GM23338 (cell line): ENCODE measurements at regions not wholly inside any gene's neighbourhood (a gene's known extent, or its start where the extent isn't known, plus 50 kb on each side); places are given as distances from the start of the nearest gene placed in this dataset.

Experiments used
- ATAC-seq: fragments of 200-7000 bp; cut with Tn5 transposase; 3 replicates; pipeline ENCODE4 v1.9.1; 2020
- DNase-seq: peaks from one replicate; pipeline ENCODE4 v3.0.0-alpha.2; 2015; ENCODE audit warnings: low spot score
- H2AFZ ChIP-seq: fragments of 200-600 bp; sonication (generic); 2 replicates; pipeline ENCODE4 v1.8.0; 2016; ENCODE audit warnings: antibody characterized with exemption, mild to moderate bottlenecking, moderate library complexity
- H3F3A ChIP-seq: fragments of 200-600 bp; sonication (generic); replicated peaks from 2 replicates; pipeline ENCODE4 v1.8.0; 2017; ENCODE audit warnings: antibody characterized with exemption, mixed run types, low read depth
- H3K27ac ChIP-seq: fragments of 200-600 bp; sonication (generic); 2 replicates; pipeline ENCODE4 v1.6.1; 2016; ENCODE audit warnings: low read depth
- H3K27me3 ChIP-seq: fragments of 200-600 bp; sonication (generic); 2 replicates; pipeline ENCODE4 v1.8.0; 2016; ENCODE audit warnings: mild to moderate bottlenecking, mixed run types, moderate library complexity; ENCODE audit not compliant: insufficient read depth
- H3K36me3 ChIP-seq: fragments of 200-600 bp; sonication (generic); 2 replicates; pipeline ENCODE4 v1.8.0; 2016; ENCODE audit warnings: mild to moderate bottlenecking; ENCODE audit not compliant: insufficient read depth
- H3K4me1 ChIP-seq: fragments of 200-600 bp; sonication (generic); 2 replicates; pipeline ENCODE4 v1.8.0; 2016; ENCODE audit warnings: mild to moderate bottlenecking, moderate library complexity; ENCODE audit not compliant: insufficient read depth
- H3K4me2 ChIP-seq: fragments of 200-600 bp; sonication (generic); 2 replicates; pipeline ENCODE4 v1.7.1; 2017; ENCODE audit warnings: mixed run types
- H3K4me3 ChIP-seq: fragments of 200-600 bp; sonication (generic); 2 replicates; pipeline ENCODE4 v1.6.1; 2016; ENCODE audit warnings: mixed run types
- H3K79me2 ChIP-seq: fragments of 200-600 bp; sonication (generic); replicated peaks from 2 replicates; pipeline ENCODE4 v1.8.0; 2017; ENCODE audit warnings: mild to moderate bottlenecking; ENCODE audit not compliant: insufficient read depth
- H3K9me2 ChIP-seq: fragments of 200-600 bp; sonication (generic); 2 replicates; pipeline ENCODE4 v1.8.0; 2017; ENCODE audit not compliant: insufficient read depth
- H4K20me1 ChIP-seq: fragments of 200-600 bp; sonication (generic); replicated peaks from 2 replicates; pipeline ENCODE4 v1.8.0; 2017; ENCODE audit warnings: mild to moderate bottlenecking; ENCODE audit not compliant: insufficient read depth
- H3K27ac Mint-ChIP-seq: 2 replicates; pipeline ENCODE4 v1.8.0; 2020; ENCODE audit warnings: inconsistent platforms, mild to moderate bottlenecking, moderate library complexity, mixed read lengths
- H3K27me3 Mint-ChIP-seq: 3 replicates; pipeline ENCODE4 v1.8.0; 2022; ENCODE audit warnings: low read depth, mild to moderate bottlenecking, moderate library complexity, mixed read lengths, inconsistent platforms; ENCODE audit not compliant: insufficient read depth, poor library complexity
- H3K36me3 Mint-ChIP-seq: 3 replicates; pipeline ENCODE4 v1.8.0; 2021; ENCODE audit warnings: low read depth, mild to moderate bottlenecking, inconsistent platforms, moderate library complexity, mixed read lengths
- H3K4me1 Mint-ChIP-seq: 3 replicates; pipeline ENCODE4 v1.8.0; 2020; ENCODE audit warnings: mild to moderate bottlenecking, inconsistent platforms, mixed read lengths
- H3K4me3 Mint-ChIP-seq: 3 replicates; pipeline ENCODE4 v1.8.0; 2021; ENCODE audit warnings: moderate library complexity, mild to moderate bottlenecking, inconsistent platforms, mixed read lengths
- H3K9me3 Mint-ChIP-seq: 3 replicates; pipeline ENCODE4 v1.8.0; 2020; ENCODE audit warnings: moderate library complexity, mild to moderate bottlenecking, inconsistent platforms, mixed read lengths
- CREB1 ChIP-seq: fragments of 250-450 bp; sonication (Bioruptor Pico); IDR thresholded peaks from 2 replicates; pipeline ENCODE4 v1.5.0; 2020; ENCODE audit warnings: low read depth, mild to moderate bottlenecking, moderate library complexity
- CTCF ChIP-seq, 2 experiments: fragments of 200-600 bp in 1 of 2; sonication (generic) in 1 of 2; conservative IDR thresholded peaks; 2 replicates each; pipeline versions ENCODE4 v1.5.1 to v1.6.1; 2016 to 2017; ENCODE audit warnings: antibody characterized with exemption in 2 of 2, low read depth in 2 of 2, mild to moderate bottlenecking in 2 of 2, moderate library complexity in 1 of 2
- ETS1 ChIP-seq: IDR thresholded peaks from 2 replicates; pipeline ENCODE4 v1.6.1; 2016; ENCODE audit warnings: antibody characterized with exemption
- EZH2 ChIP-seq: fragments of 200-600 bp; sonication (generic); IDR thresholded peaks from one replicate; pipeline ENCODE4 v1.8.0; 2017; ENCODE audit warnings: antibody characterized with exemption, mild to moderate bottlenecking, low read depth; ENCODE audit not compliant: unreplicated experiment
- EZH2phosphoT487 ChIP-seq: fragments of 200-600 bp; sonication (generic); IDR thresholded peaks from one replicate; pipeline ENCODE4 v1.8.1; 2018; ENCODE audit warnings: antibody characterized with exemption; ENCODE audit not compliant: unreplicated experiment
- NANOG ChIP-seq: IDR thresholded peaks from 2 replicates; pipeline ENCODE4 v1.6.1; 2016; ENCODE audit warnings: antibody characterized with exemption, borderline replicate concordance
- POLR2AphosphoS5 ChIP-seq: IDR thresholded peaks from 2 replicates; pipeline ENCODE4 v1.6.1; 2016; ENCODE audit warnings: antibody characterized with exemption, low read depth
- ZNF114 ChIP-seq: fragments of 250-450 bp; sonication (Bioruptor Pico); IDR thresholded peaks from 2 replicates; pipeline ENCODE4 v1.5.0; 2020; ENCODE audit warnings: mild to moderate bottlenecking, moderate library complexity
- ZNF331 ChIP-seq: fragments of 250-450 bp; sonication (Bioruptor Pico); IDR thresholded peaks from 2 replicates; pipeline ENCODE4 v1.5.0; 2020; ENCODE audit warnings: low read depth, mild to moderate bottlenecking, moderate library complexity

GRCh38 chr17:73788111-73788510 is 143.9 kb upstream of the SDK2 start (continued):
- TF ChIP-seq CTCF (conservative IDR thresholded peaks at IDR 0.05; ENCODE audit: low read depth in 2 of 2): no peak
- no peak for TF ChIP-seq ETS1
- TF ChIP-seq EZH2phosphoT487: no peak
- no peak for TF ChIP-seq NANOG

DNA sequence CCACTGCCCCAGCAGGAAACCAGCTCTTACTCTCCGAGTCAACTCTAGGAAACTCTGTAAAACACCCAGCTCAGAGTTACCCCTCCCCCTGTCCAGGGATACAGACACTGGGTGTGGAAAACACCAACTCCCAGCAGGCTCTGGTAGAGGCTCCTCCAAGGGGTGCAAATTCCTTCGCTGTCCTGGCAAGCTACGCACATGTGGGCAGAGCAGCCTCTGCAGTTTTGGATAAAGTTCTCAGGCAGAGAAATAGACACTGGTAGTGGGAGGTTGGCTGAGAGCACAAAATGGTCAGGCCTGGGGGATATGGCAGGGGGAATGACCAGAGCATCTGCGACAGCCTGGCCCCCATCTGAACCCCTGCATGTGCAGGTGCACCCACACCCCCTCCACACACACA is 146.9 kb upstream of the SDK2 start:
- Mint-ChIP-seq H3K9me3 (peaks cover 2% of the 10 kb centered on the region; the same call in 1 of the 3 replicates), H3K4me3 (no peak overlapping the region), H3K27ac (no peak overlapping the region), H3K36me3 (no peaks in the 10 kb centered on the region), H3K27me3 (peaks cover 1% of the 10 kb centered on the region), H3K4me1 (peaks cover 27% of the 10 kb centered on the region)
- Histone ChIP-seq H3F3A (no peaks in the 10 kb centered on the region), H3K9me2 (peaks cover 8% of the 10 kb centered on the region; the same call in 1 of the 2 replicates), H3K36me3 (no peaks in the 10 kb centered on the region), H3K27me3 (no peaks in the 10 kb centered on the region), H3K4me1 (peaks cover 23% of the 10 kb centered on the region), H4K20me1 (no peaks in the 10 kb centered on the region), H3K27ac (no peak overlapping the region), H3K79me2 (no peaks in the 10 kb centered on the region), H3K4me3 (no peak overlapping the region), H3K4me2 (no peak overlapping the region), H2AFZ (no peak overlapping the region)
- ATAC-seq (no peak), DNase-seq (no peak)
- TF ChIP-seq ZNF114 (no peak), CTCF (conservative IDR thresholded peaks at IDR 0.05; ENCODE audit: low read depth in 2 of 2) (no peak), POLR2AphosphoS5 (no peak), NANOG (no peak), ZNF331 (CRISPR knock-in tag) (no peak), CREB1 (CRISPR knock-in tag) (no peak)

DNA sequence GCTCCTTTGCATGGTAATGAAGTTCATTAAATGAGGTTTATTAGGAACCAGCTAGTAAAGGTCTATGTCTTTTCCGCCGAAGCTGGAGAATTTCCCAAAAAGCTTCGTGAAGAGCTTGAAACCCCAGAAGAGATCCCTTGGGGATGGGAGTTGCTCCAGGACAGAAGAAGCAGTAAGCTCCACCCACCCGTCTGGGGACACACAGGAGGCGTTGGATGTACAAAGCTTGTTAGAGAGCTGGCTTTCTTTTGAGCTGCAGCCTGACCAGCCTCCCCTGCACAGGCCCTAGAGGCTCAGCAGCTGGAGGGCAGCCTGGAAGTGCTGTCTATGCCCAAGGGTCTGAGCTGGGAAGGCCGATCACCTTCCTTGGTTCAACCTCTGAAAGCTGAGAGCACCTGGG is 147.4 kb upstream of the SDK2 start:
- Histone ChIP-seq H2AFZ (no peak overlapping the region), H4K20me1 (no peaks in the 10 kb centered on the region), H3K27me3 (no peaks in the 10 kb centered on the region), H3K4me3 (no peak overlapping the region), H3K9me2 (peaks cover 8% of the 10 kb centered on the region; the same call in 1 of the 2 replicates), H3K4me1 (peaks cover 18% of the 10 kb centered on the region), H3F3A (no peaks in the 10 kb centered on the region), H3K4me2 (no peak overlapping the region), H3K27ac (no peak overlapping the region), H3K36me3 (no peaks in the 10 kb centered on the region), H3K79me2 (no peaks in the 10 kb centered on the region)
- Mint-ChIP-seq H3K4me1 (peaks cover 22% of the 10 kb centered on the region), H3K27me3 (peaks cover 1% of the 10 kb centered on the region), H3K4me3 (no peak overlapping the region), H3K9me3 (0 out of 3 replicates have a peak, but pooled peaks cover 2% of the 10 kb centered on the region), H3K27ac (no peak overlapping the region), H3K36me3 (no peaks in the 10 kb centered on the region)
- DNase-seq: no peak
- ATAC-seq: no peak
- no peak for TF ChIP-seq CTCF (conservative IDR thresholded peaks at IDR 0.05; ENCODE audit: low read depth in 2 of 2)
- TF ChIP-seq EZH2: no peak
